Right lobe of liver (tissue), 4 donors: ENCODE measurements at regions not wholly inside any gene's neighbourhood (a gene's known extent, or its start where the extent isn't known, plus 50 kb on each side); places are given as distances from the start of the nearest gene placed in this dataset.
"Not testable (repeated sequence)": the region's sequence is repeated elsewhere in the genome, so short reads cannot be mapped to it uniquely, and the experiment has no call there.

ENCODE experiments used
- CTCF ChIP-seq, 4 donors: fragments of 200-600 bp in 3 of 4; fragments of 450-650 bp in 1 of 4; IDR thresholded peaks; one replicate each; pipeline versions ENCODE4 v1.5.1 to v1.8.0; 2016 to 2022; ENCODE audit warnings: antibody characterized with exemption in 4 of 4, mild to moderate bottlenecking in 2 of 4
- POLR2A ChIP-seq: fragments of 450-650 bp; IDR thresholded peaks from one replicate; pipeline ENCODE4 v1.6.1; 2017; ENCODE audit warnings: antibody characterized with exemption, mild to moderate bottlenecking
- donor health status: DM: no; HTN: no; CAD: no.
- donor health status: DM: no; HTN: no; CAD: no.
- donor health status: DM: no; HTN: yes; CAD: no.

GRCh38 chr4:154023671-154024070 lies 234.8 kb upstream of the SFRP2 start:
- TF ChIP-seq CTCF (IDR thresholded peaks at IDR 0.05), result not testable (repeated sequence)
- TF ChIP-seq POLR2A, result peak; percentile 53
